ENCODE measurements at regions not wholly inside any gene's neighbourhood (a gene's known extent, or its start where the extent isn't known, plus 50 kb on each side); places are given as distances from the start of the nearest gene placed in this dataset.

- no peak for TF ChIP-seq POLR2A (IDR thresholded peaks at IDR 0.05)
- TF ChIP-seq, protein P1, sequence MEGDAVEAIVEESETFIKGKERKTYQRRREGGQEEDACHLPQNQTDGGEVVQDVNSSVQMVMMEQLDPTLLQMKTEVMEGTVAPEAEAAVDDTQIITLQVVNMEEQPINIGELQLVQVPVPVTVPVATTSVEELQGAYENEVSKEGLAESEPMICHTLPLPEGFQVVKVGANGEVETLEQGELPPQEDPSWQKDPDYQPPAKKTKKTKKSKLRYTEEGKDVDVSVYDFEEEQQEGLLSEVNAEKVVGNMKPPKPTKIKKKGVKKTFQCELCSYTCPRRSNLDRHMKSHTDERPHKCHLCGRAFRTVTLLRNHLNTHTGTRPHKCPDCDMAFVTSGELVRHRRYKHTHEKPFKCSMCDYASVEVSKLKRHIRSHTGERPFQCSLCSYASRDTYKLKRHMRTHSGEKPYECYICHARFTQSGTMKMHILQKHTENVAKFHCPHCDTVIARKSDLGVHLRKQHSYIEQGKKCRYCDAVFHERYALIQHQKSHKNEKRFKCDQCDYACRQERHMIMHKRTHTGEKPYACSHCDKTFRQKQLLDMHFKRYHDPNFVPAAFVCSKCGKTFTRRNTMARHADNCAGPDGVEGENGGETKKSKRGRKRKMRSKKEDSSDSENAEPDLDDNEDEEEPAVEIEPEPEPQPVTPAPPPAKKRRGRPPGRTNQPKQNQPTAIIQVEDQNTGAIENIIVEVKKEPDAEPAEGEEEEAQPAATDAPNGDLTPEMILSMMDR (IDR thresholded peaks at IDR 0.05), result no peak
Measured at GRCh38 chrX:981791-982626, 230.4 kb downstream of the CRLF2 start.

Data from adrenal gland (tissue), 5 donors.